Small intestine (tissue), 7 donors: ENCODE measurements at regions not wholly inside any gene's neighbourhood (a gene's known extent, or its start where the extent isn't known, plus 50 kb on each side); places are given as distances from the start of the nearest gene placed in this dataset.

ENCODE experiments used
- DNase-seq, 2 donors: peaks; one replicate each; pipeline versions ENCODE4 v3.0.0 to v3.0.0-alpha.2; 2013
- FAIRE-seq: peaks from 2 replicates; lab custom pipeline; 2012; peaks lifted over from hg19 to GRCh38; lab: Jason Lieb, UNC
- H3K27ac ChIP-seq, 3 donors: one replicate each; pipeline ENCODE4 v1.5.1; 2013; ENCODE audit warnings: low read length in 2 of 3, mild to moderate bottlenecking in 2 of 3, control low read depth in 1 of 3, inconsistent platforms in 1 of 3, low read depth in 1 of 3, moderate library complexity in 1 of 3
- H3K27me3 ChIP-seq, 3 donors: one replicate each; pipeline ENCODE4 v1.6.1; 2013; ENCODE audit warnings: low read length in 3 of 3, inconsistent platforms in 1 of 3; ENCODE audit not compliant: control insufficient read depth in 3 of 3, insufficient read depth in 3 of 3
- H3K36me3 ChIP-seq, 3 donors: one replicate each; pipeline ENCODE4 v1.6.1; 2013; ENCODE audit warnings: low read length in 3 of 3, inconsistent platforms in 1 of 3, low read depth in 1 of 3, mild to moderate bottlenecking in 1 of 3, moderate library complexity in 1 of 3; ENCODE audit not compliant: control insufficient read depth in 3 of 3, insufficient read depth in 2 of 3
- H3K4me1 ChIP-seq, 3 donors: one replicate each; pipeline ENCODE4 v1.6.1; 2013; ENCODE audit warnings: low read length in 2 of 3, inconsistent platforms in 1 of 3, low read depth in 1 of 3, mild to moderate bottlenecking in 1 of 3, moderate library complexity in 1 of 3; ENCODE audit not compliant: control insufficient read depth in 3 of 3, insufficient read depth in 2 of 3
- H3K4me3 ChIP-seq, 3 donors: one replicate each; pipeline ENCODE4 v1.5.1; 2013; ENCODE audit warnings: low read length in 3 of 3, control low read depth in 1 of 3, inconsistent platforms in 1 of 3, low read depth in 1 of 3, mild to moderate bottlenecking in 1 of 3, moderate library complexity in 1 of 3
- H3K9me3 ChIP-seq, 2 donors: one replicate each; pipeline ENCODE4 v1.6.1; 2013; ENCODE audit warnings: low read depth in 1 of 2, low read length in 1 of 2; ENCODE audit not compliant: control insufficient read depth in 2 of 2, insufficient read depth in 1 of 2
- WGBS, 3 donors: extraction: QIAGEN DNeasy Blood & Tissue Kit; methylation state at CpG; one replicate each; pipeline ENCODE4 v1.1.7; 2013; 5-methylcytosine and 5-hydroxymethylcytosine counted together
- donor health status: healthy with polysubstance abuse.
- donor health status: control.
- donor health status: control.
- donor health status: Bipolar disorder and iron deficiency.
- donor health status: healthy.

DNA sequence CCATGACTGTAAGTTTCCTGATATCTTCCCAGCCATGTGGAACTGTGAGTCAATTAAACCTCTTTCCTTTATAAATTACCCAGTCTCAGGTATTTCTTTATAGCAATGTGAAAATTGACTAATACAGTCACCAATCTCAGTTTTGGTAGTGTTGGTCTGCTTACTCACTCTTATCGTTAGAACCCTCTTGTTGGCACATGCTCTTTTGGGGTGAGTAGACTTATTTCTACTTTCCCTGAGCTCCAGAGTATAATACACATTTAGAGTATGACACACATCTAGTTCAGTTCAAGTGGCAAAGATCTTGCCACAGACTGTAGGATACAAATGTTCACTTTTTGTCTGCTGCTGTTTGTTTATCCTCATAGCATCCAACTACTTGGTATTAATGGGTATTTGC, 347.5 kb upstream of the CELF4 start:
- no peaks in the 10 kb centered on the region for H3K4me1 ChIP-seq
- H3K36me3 ChIP-seq = no peaks in the 10 kb centered on the region
- no peaks in the 10 kb centered on the region for H3K9me3 ChIP-seq
- H3K4me3 ChIP-seq = no peak overlapping the region
- FAIRE-seq = no peak
- 86 to 93% (median 93%) methylated on average over 1 of the region's 1 CpG for WGBS, 3 donors
- no peaks in the 10 kb centered on the region for H3K27me3 ChIP-seq
- no peak overlapping the region for H3K27ac ChIP-seq
- no peak for DNase-seq

DNA sequence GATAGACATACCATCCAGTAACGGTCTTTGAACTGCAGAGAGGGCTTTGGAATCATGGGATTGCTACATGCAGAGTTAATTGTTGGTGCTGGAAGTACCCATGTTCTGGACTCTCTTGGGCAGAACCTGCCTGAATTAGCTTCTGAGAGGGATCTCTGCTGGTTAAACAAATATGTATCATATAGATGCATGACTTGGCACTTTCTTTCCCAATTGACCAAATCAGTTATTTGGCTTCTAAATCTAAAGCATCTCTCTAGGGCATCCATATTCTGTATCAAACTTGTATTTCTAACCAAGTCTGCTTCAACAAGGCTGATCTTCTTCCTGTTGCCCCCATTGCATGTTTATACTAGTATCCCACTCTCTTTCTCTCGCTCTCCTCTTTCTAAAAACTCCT, 336.7 kb upstream of the CELF4 start:
- FAIRE-seq (no peak), DNase-seq (no peak)
- Histone ChIP-seq H3K4me1 (no peaks in the 10 kb centered on the region), H3K27me3 (no peaks in the 10 kb centered on the region), H3K4me3 (no peak overlapping the region), H3K36me3 (no peaks in the 10 kb centered on the region), H3K27ac (no peak overlapping the region), H3K9me3 (no peaks in the 10 kb centered on the region)
- 75 to 83% (median 76%) methylated on average over 2 of the region's 2 CpGs for WGBS, 3 donors

- DNase-seq = no peak
- WGBS, 3 donors = 38 to 47% (median 40%) methylated on average over 2 of the region's 2 CpGs
- H3K9me3 ChIP-seq = no peaks in the 10 kb centered on the region
- no peak for FAIRE-seq
- no peaks in the 10 kb centered on the region for H3K4me1 ChIP-seq
- H3K36me3 ChIP-seq = no peaks in the 10 kb centered on the region
- H3K27ac ChIP-seq = no peak overlapping the region
- H3K4me3 ChIP-seq = no peak overlapping the region
- no peaks in the 10 kb centered on the region for H3K27me3 ChIP-seq
These were observed 334.7 kb upstream of the CELF4 start for GRCh38 chr18:37900326-37900725.

DNA sequence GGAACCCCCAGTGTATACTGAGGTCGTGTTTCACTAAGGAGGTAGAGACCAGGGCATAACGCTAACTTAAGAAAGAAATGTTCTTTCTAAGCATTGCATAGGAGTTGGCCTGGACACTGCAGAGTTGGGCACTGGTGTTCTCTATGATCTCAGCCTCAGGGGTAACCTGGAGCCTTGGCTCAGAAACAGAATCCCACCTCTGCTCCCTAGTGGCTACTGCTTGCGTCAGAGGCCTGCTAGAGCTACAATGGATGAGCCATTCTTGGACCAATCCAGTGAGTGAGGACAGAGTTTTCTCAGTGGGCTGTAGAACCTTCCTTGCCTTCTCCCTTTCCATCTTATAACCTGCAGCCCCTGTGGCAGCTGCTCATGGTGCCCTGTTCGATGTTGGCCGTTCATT, 324.4 kb upstream of the CELF4 start:
- Histone ChIP-seq H3K4me3 (no peak overlapping the region), H3K27ac (no peak overlapping the region), H3K4me1 (no peaks in the 10 kb centered on the region), H3K36me3 (no peaks in the 10 kb centered on the region), H3K9me3 (no peaks in the 10 kb centered on the region), H3K27me3 (no peaks in the 10 kb centered on the region)
- no peak for FAIRE-seq
- 70 to 73% (median 73%) methylated on average over 5 of the region's 5 CpGs for WGBS, 3 donors
- DNase-seq = no peak

GRCh38 chr18:37874721-37875120, 309.1 kb upstream of the CELF4 start:
- DNase-seq (no peak), FAIRE-seq (no peak)
- Histone ChIP-seq H3K9me3 (no peaks in the 10 kb centered on the region), H3K27me3 (no peaks in the 10 kb centered on the region), H3K27ac (no peak overlapping the region), H3K36me3 (no peaks in the 10 kb centered on the region), H3K4me3 (no peak overlapping the region), H3K4me1 (no peaks in the 10 kb centered on the region)
- WGBS, 3 donors = 80 to 81% (median 80%) methylated on average over 1 of the region's 1 CpG

DNA sequence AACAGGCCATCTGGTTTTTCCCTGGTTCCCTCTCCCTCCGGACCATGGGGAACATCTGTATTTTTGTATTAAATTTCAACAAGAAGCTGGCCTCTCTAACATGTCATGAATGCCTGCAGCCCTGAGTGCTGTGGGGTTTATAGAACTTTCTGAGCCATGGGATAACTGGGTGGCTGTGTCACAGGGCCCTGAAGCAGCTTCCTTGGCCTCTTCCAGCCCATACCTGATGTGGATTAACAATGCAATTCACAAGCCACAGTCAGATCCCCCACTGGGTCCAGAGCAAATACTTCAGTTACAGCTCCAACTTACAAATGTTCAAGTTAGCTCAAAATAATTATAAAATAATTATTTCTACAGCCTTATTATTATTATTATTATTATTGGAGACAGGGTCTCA, 307.8 kb upstream of the CELF4 start:
- H3K9me3 ChIP-seq = no peaks in the 10 kb centered on the region
- H3K4me1 ChIP-seq = no peaks in the 10 kb centered on the region
- 69 to 90% (median 90%) methylated on average over 1 of the region's 1 CpG for WGBS, 3 donors
- no peak overlapping the region for H3K27ac ChIP-seq
- FAIRE-seq = no peak
- DNase-seq = no peak
- H3K36me3 ChIP-seq = no peaks in the 10 kb centered on the region
- H3K27me3 ChIP-seq = no peaks in the 10 kb centered on the region
- no peak overlapping the region for H3K4me3 ChIP-seq

- H3K4me3 ChIP-seq = no peak overlapping the region
- no peaks in the 10 kb centered on the region for H3K4me1 ChIP-seq
- H3K27me3 ChIP-seq = no peaks in the 10 kb centered on the region
- H3K9me3 ChIP-seq = no peaks in the 10 kb centered on the region
- H3K36me3 ChIP-seq = no peaks in the 10 kb centered on the region
- FAIRE-seq (no peak), DNase-seq (no peak)
- H3K27ac ChIP-seq = no peak overlapping the region
- 40 to 66% (median 44%) methylated on average over 2 of the region's 2 CpGs for WGBS, 3 donors
These were observed 307.0 kb upstream of the CELF4 start for GRCh38 chr18:37872562-37872961.

DNA sequence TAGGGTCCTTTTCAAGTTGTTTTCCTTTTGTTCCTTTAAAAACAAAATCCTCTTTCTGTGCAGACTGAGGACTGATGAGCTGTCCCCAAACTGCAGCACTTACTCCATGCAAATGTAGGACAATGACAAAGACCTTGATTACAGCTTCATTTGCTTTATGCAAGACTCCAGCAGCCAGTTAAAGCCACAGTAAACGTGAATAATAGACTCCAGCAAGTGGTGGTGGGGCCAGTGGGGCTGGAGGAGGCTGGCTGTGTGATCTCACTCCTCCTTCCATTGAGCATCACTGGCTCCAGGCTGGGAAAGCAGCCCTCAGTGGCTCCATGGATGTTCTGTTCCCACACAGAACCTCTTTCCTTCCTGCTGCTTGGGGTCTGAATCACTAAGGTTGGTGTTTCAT, 306.0 kb upstream of the CELF4 start:
- H3K27me3 ChIP-seq = no peaks in the 10 kb centered on the region
- no peak overlapping the region for H3K27ac ChIP-seq
- no peaks in the 10 kb centered on the region for H3K36me3 ChIP-seq
- no peaks in the 10 kb centered on the region for H3K4me1 ChIP-seq
- H3K4me3 ChIP-seq = no peak overlapping the region
- H3K9me3 ChIP-seq = no peaks in the 10 kb centered on the region
- WGBS, 3 donors = 3 to 26% (median 4%) methylated on average over 1 of the region's 1 CpG
- no peak for DNase-seq
- no peak for FAIRE-seq

DNA sequence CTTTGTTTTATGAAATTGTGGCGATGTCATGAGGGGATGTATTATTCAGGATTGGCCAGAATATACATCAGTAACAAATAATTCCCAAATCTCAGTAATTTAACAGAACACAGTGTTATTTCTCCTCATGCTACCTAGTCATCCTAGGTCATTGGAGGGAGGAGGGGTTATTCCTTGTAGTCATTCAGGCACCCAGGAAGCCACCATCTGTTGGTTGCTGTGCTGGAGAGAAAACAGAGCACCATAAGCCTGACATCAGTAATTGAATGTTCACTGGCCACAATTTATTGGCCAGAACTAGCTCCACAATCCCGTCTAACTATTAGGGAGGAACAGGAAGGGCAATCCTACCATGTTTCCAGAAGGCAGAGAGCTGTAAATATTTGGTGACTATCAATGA, 303.5 kb upstream of the CELF4 start:
- WGBS, 3 donors = 38 to 58% (median 39%) methylated on average over 2 of the region's 2 CpGs

More for the DNA sequence above, 303.5 kb upstream of the CELF4 start:
- Histone ChIP-seq H3K9me3 (no peaks in the 10 kb centered on the region), H3K36me3 (no peaks in the 10 kb centered on the region), H3K4me1 (no peaks in the 10 kb centered on the region), H3K27me3 (no peaks in the 10 kb centered on the region), H3K27ac (no peak overlapping the region), H3K4me3 (no peak overlapping the region)
- FAIRE-seq (no peak), DNase-seq (no peak)
